ENCODE measurements at regions not wholly inside any gene's neighbourhood (a gene's known extent, or its start where the extent isn't known, plus 50 kb on each side); places are given as distances from the start of the nearest gene placed in this dataset.
"Not testable (repeated sequence)": the region's sequence is repeated elsewhere in the genome, so short reads cannot be mapped to it uniquely, and the experiment has no call there.

- DNase-seq (ENCODE audit: low read depth in 2 of 2): no peak
Measured at GRCh38 chr5:83001796-83002381, 75.3 kb downstream of the TMEM167A start.

GRCh38 chr5:83000922-83001321 is 76.3 kb downstream of the TMEM167A start:
- DNase-seq (ENCODE audit: low read depth in 2 of 2): no peak

- DNase-seq (ENCODE audit: low read depth in 2 of 2): no peak
Measured at GRCh38 chr5:83000428-83000827, 76.8 kb downstream of the TMEM167A start.

- no peak for DNase-seq (ENCODE audit: low read depth in 2 of 2)
Measured at GRCh38 chr5:82993416-82993815, 83.8 kb downstream of the TMEM167A start.

- no peak for DNase-seq (ENCODE audit: low read depth in 2 of 2)
Measured at GRCh38 chr5:82992646-82993045, 84.5 kb downstream of the TMEM167A start.

- DNase-seq (ENCODE audit: low read depth in 2 of 2): no peak
Measured at GRCh38 chr5:82991678-82992323, 85.4 kb downstream of the TMEM167A start.

GRCh38 chr5:82991059-82991458 is 86.1 kb downstream of the TMEM167A start:
- no peak for DNase-seq (ENCODE audit: low read depth in 2 of 2)

GRCh38 chr5:82987188-82987587 is 90.0 kb downstream of the TMEM167A start:
- no peak for DNase-seq (ENCODE audit: low read depth in 2 of 2)

- DNase-seq (ENCODE audit: low read depth in 2 of 2): no peak
Measured at GRCh38 chr5:82986404-82986803, 90.8 kb downstream of the TMEM167A start.

GRCh38 chr5:82985763-82986162 is 91.4 kb downstream of the TMEM167A start:
- no peak for DNase-seq (ENCODE audit: low read depth in 2 of 2)

GRCh38 chr5:82984786-82985735 is 92.1 kb downstream of the TMEM167A start:
- DNase-seq (ENCODE audit: low read depth in 2 of 2): no peak

- DNase-seq (ENCODE audit: low read depth in 2 of 2): no peak
Measured at GRCh38 chr5:82982846-82983245, 94.3 kb downstream of the TMEM167A start.

GRCh38 chr5:82976887-82977286 is 100.3 kb downstream of the TMEM167A start:
- DNase-seq (ENCODE audit: low read depth in 2 of 2): not testable (repeated sequence)

GRCh38 chr5:82975812-82976211 is 101.4 kb downstream of the TMEM167A start:
- DNase-seq (ENCODE audit: low read depth in 2 of 2): no peak

- no peak for DNase-seq (ENCODE audit: low read depth in 2 of 2)
Measured at GRCh38 chr5:82975396-82975795, 101.8 kb downstream of the TMEM167A start.

- not testable (repeated sequence) for DNase-seq (ENCODE audit: low read depth in 2 of 2)
Measured at GRCh38 chr5:82974346-82974745, 102.8 kb downstream of the TMEM167A start.

GRCh38 chr5:82971901-82972300 is 105.3 kb downstream of the TMEM167A start:
- DNase-seq (ENCODE audit: low read depth in 2 of 2): no peak

- not testable (repeated sequence) for DNase-seq (ENCODE audit: low read depth in 2 of 2)
Measured at GRCh38 chr5:82971034-82971806, 106.0 kb downstream of the TMEM167A start.

- DNase-seq (ENCODE audit: low read depth in 2 of 2): not testable (repeated sequence)
Measured at GRCh38 chr5:82969221-82969976, 107.8 kb downstream of the TMEM167A start.

GRCh38 chr5:82967072-82967471 is 110.1 kb downstream of the TMEM167A start:
- DNase-seq (ENCODE audit: low read depth in 2 of 2): no peak

- no peak for DNase-seq (ENCODE audit: low read depth in 2 of 2)
Measured at GRCh38 chr5:82959466-82959865, 117.7 kb downstream of the TMEM167A start.
